ENCODE measurements at regions not wholly inside any gene's neighbourhood (a gene's known extent, or its start where the extent isn't known, plus 50 kb on each side); places are given as distances from the start of the nearest gene placed in this dataset.

GRCh38 chr2:43128559-43128955, 97.8 kb downstream of the ZFP36L2 start:
- no peak for DNase-seq (ENCODE audit: low read depth)

GRCh38 chr2:43127941-43128558, 98.4 kb downstream of the ZFP36L2 start:
- no peak for DNase-seq (ENCODE audit: low read depth)

GRCh38 chr2:43127208-43127940, 99.0 kb downstream of the ZFP36L2 start:
- peak; percentile 68 for DNase-seq (ENCODE audit: low read depth)

GRCh38 chr2:43126817-43127207, 99.6 kb downstream of the ZFP36L2 start:
- DNase-seq (ENCODE audit: low read depth) = no peak

GRCh38 chr2:43125090-43125998, 101.1 kb downstream of the ZFP36L2 start:
- DNase-seq (ENCODE audit: low read depth) = no peak

- no peak for DNase-seq (ENCODE audit: low read depth)
Measured at GRCh38 chr2:43124687-43125057, 101.7 kb downstream of the ZFP36L2 start.

GRCh38 chr2:43123981-43124686, 102.3 kb downstream of the ZFP36L2 start:
- no peak for DNase-seq (ENCODE audit: low read depth)

GRCh38 chr2:43123486-43123885, 102.9 kb downstream of the ZFP36L2 start:
- DNase-seq (ENCODE audit: low read depth) = no peak

GRCh38 chr2:43123028-43123427, 103.4 kb downstream of the ZFP36L2 start:
- DNase-seq (ENCODE audit: low read depth) = no peak

GRCh38 chr2:43121580-43122314, 104.7 kb downstream of the ZFP36L2 start:
- DNase-seq (ENCODE audit: low read depth) = no peak

GRCh38 chr2:43119303-43119702, 107.1 kb downstream of the ZFP36L2 start:
- no peak for DNase-seq (ENCODE audit: low read depth)

GRCh38 chr2:43117521-43118143, 108.8 kb downstream of the ZFP36L2 start:
- no peak for DNase-seq (ENCODE audit: low read depth)

- no peak for DNase-seq (ENCODE audit: low read depth)
Measured at GRCh38 chr2:43116988-43117387, 109.4 kb downstream of the ZFP36L2 start.

- DNase-seq (ENCODE audit: low read depth) = no peak
Measured at GRCh38 chr2:43115881-43116280, 110.5 kb downstream of the ZFP36L2 start.

GRCh38 chr2:43114210-43114609, 112.2 kb downstream of the ZFP36L2 start:
- no peak for DNase-seq (ENCODE audit: low read depth)

- no peak for DNase-seq (ENCODE audit: low read depth)
Measured at GRCh38 chr2:43111788-43112554, 114.4 kb downstream of the ZFP36L2 start.

- DNase-seq (ENCODE audit: low read depth) = no peak
Measured at GRCh38 chr2:43110442-43110871, 115.9 kb downstream of the ZFP36L2 start.

GRCh38 chr2:43109261-43109743, 117.1 kb downstream of the ZFP36L2 start:
- no peak for DNase-seq (ENCODE audit: low read depth)

GRCh38 chr2:43107679-43108078, 118.7 kb downstream of the ZFP36L2 start:
- DNase-seq (ENCODE audit: low read depth) = no peak
